HepG2 (cell line): ENCODE measurements at regions not wholly inside any gene's neighbourhood (a gene's known extent, or its start where the extent isn't known, plus 50 kb on each side); places are given as distances from the start of the nearest gene placed in this dataset.

Source experiments
- ARID5B ChIP-seq: IDR thresholded peaks from 2 replicates; pipeline ENCODE4 v1.4.0; 2020; ENCODE audit warnings: mild to moderate bottlenecking, missing genetic modification reagents
- CBX2 ChIP-seq, 2 experiments: fragments of 200-600 bp in 1 of 2; sonication (generic); formaldehyde crosslinking in 1 of 2; IDR thresholded peaks; 2 replicates each; pipeline versions ENCODE4 v1.7.0 to v1.8.1; 2018 to 2022; ENCODE audit warnings: low read depth in 2 of 2, low read length in 1 of 2, mild to moderate bottlenecking in 1 of 2, missing genetic modification reagents in 1 of 2
- CHCHD3 ChIP-seq: sonication (generic); formaldehyde crosslinking; IDR thresholded peaks from 2 replicates; pipeline ENCODE4 v1.8.0; 2022; ENCODE audit warnings: mild to moderate bottlenecking, missing genetic modification reagents, moderate library complexity
- E2F5 ChIP-seq: sonication (generic); formaldehyde crosslinking; conservative IDR thresholded peaks from 2 replicates; pipeline ENCODE4 v1.4.0; 2020; ENCODE audit warnings: missing genetic modification reagents
- FUBP1 ChIP-seq: sonication (generic); formaldehyde crosslinking; IDR thresholded peaks from 2 replicates; pipeline ENCODE4 v1.5.1; 2020; ENCODE audit warnings: missing genetic modification reagents, mild to moderate bottlenecking, borderline replicate concordance
- GLMP ChIP-seq: sonication (generic); formaldehyde crosslinking; IDR thresholded peaks from 2 replicates; pipeline ENCODE4 v1.9.0; 2021; ENCODE audit warnings: missing genetic modification reagents, mild to moderate bottlenecking, borderline replicate concordance
- HES4 ChIP-seq: sonication (generic); formaldehyde crosslinking; IDR thresholded peaks from 2 replicates; pipeline ENCODE4 v1.9.0; 2021; ENCODE audit warnings: mild to moderate bottlenecking, missing genetic modification reagents, borderline replicate concordance
- ISL2 ChIP-seq: sonication (generic); formaldehyde crosslinking; IDR thresholded peaks from 2 replicates; pipeline ENCODE4 v1.5.0; 2020; ENCODE audit warnings: missing genetic modification reagents
- POGZ ChIP-seq: sonication (generic); formaldehyde crosslinking; IDR thresholded peaks from 2 replicates; pipeline ENCODE4 v1.4.0; 2020; ENCODE audit warnings: mild to moderate bottlenecking, missing genetic modification reagents
- TEF ChIP-seq: sonication (generic); formaldehyde crosslinking; IDR thresholded peaks from 2 replicates; pipeline ENCODE4 v1.5.0; 2020; ENCODE audit warnings: missing genetic modification reagents
- TP53 ChIP-seq: sonication (generic); formaldehyde crosslinking; conservative IDR thresholded peaks from 2 replicates; pipeline ENCODE4 v1.4.0; 2020; ENCODE audit warnings: missing genetic modification reagents
- XRCC5 ChIP-seq: fragments of 200-400 bp; formaldehyde crosslinking; optimal IDR thresholded peaks from 2 replicates; pipeline ENCODE3; 2017; ENCODE audit warnings: mild to moderate bottlenecking, low read length
- ZBTB1 ChIP-seq: sonication (generic); formaldehyde crosslinking; IDR thresholded peaks from 2 replicates; pipeline ENCODE4 v1.4.0; 2020; ENCODE audit warnings: missing genetic modification reagents, borderline replicate concordance
- ZFP37 ChIP-seq: sonication (generic); formaldehyde crosslinking; IDR thresholded peaks from 2 replicates; pipeline ENCODE4 v1.4.0; 2020; ENCODE audit warnings: missing genetic modification reagents, borderline replicate concordance
- ZHX1 ChIP-seq: sonication (generic); formaldehyde crosslinking; IDR thresholded peaks from 2 replicates; pipeline ENCODE4 v1.8.1; 2022; ENCODE audit warnings: low read depth, mild to moderate bottlenecking, missing genetic modification reagents
- ZNF121 ChIP-seq: sonication (generic); formaldehyde crosslinking; IDR thresholded peaks from 2 replicates; pipeline ENCODE4 v1.5.0; 2020; ENCODE audit warnings: mild to moderate bottlenecking, missing genetic modification reagents
- ZNF564 ChIP-seq: sonication (generic); formaldehyde crosslinking; IDR thresholded peaks from 2 replicates; pipeline ENCODE4 v1.8.1; 2023; ENCODE audit warnings: mild to moderate bottlenecking, missing genetic modification reagents
- ZNF841 ChIP-seq: sonication (generic); formaldehyde crosslinking; IDR thresholded peaks from 2 replicates; pipeline ENCODE4 v1.8.1; 2023; ENCODE audit warnings: missing genetic modification reagents, borderline replicate concordance

GRCh38 chr2:64228126-64228678 is 84.0 kb upstream of the PELI1 start (continued):
- TF ChIP-seq ARID5B (CRISPR knock-in tag) (0 out of 2 replicates have a peak, but pooled peaks have one; percentile 19), ZNF564 (CRISPR knock-in tag) (no peak), ZHX1 (no peak), ZBTB1 (CRISPR knock-in tag) (no peak), CHCHD3 (CRISPR knock-in tag) (no peak), ZNF841 (CRISPR knock-in tag) (no peak), FUBP1 (CRISPR knock-in tag) (no peak), HES4 (no peak), XRCC5 (no peak), TP53 (CRISPR knock-in tag) (no peak), CBX2 (IDR thresholded peaks at IDR 0.05; ENCODE audit: low read depth, low read length) (no peak; the same call in 1 of the 2 replicates), CBX2 (CRISPR knock-in tag; IDR thresholded peaks at IDR 0.05; ENCODE audit: low read depth) (0 out of 2 replicates have a peak, but pooled peaks have one; percentile 64), ZFP37 (CRISPR knock-in tag) (no peak), ZNF121 (CRISPR knock-in tag) (no peak), ISL2 (CRISPR knock-in tag) (0 out of 2 replicates have a peak, but pooled peaks have one; percentile 22), TEF (CRISPR knock-in tag) (no peak), POGZ (CRISPR knock-in tag) (no peak), GLMP (no peak), E2F5 (CRISPR knock-in tag) (no peak)
